Tibial nerve (tissue), 4 donors: ENCODE measurements at regions not wholly inside any gene's neighbourhood (a gene's known extent, or its start where the extent isn't known, plus 50 kb on each side); places are given as distances from the start of the nearest gene placed in this dataset.

ENCODE experiments used
- EP300 ChIP-seq, 2 donors: sonication (generic); formaldehyde crosslinking; IDR thresholded peaks; one replicate each; pipeline ENCODE4 v1.6.1; 2017; ENCODE audit warnings: antibody characterized with exemption in 2 of 2, mild to moderate bottlenecking in 1 of 2
- POLR2A ChIP-seq, 2 donors: fragments of 450-650 bp; IDR thresholded peaks; one replicate each; pipeline ENCODE4 v1.6.1; 2017; ENCODE audit warnings: antibody characterized with exemption in 2 of 2, mild to moderate bottlenecking in 2 of 2, moderate library complexity in 2 of 2
- TF ChIP-seq, protein P1 (sequence below), 5 experiments: fragments of 200-600 bp in 3 of 5; fragments of 450-650 bp in 2 of 5; sonication (generic) in 3 of 5; IDR thresholded peaks; one replicate each; pipeline ENCODE4 v1.5.1; 2016 to 2019; ENCODE audit warnings: antibody characterized with exemption in 5 of 5, mild to moderate bottlenecking in 3 of 5, moderate library complexity in 2 of 5

DNA sequence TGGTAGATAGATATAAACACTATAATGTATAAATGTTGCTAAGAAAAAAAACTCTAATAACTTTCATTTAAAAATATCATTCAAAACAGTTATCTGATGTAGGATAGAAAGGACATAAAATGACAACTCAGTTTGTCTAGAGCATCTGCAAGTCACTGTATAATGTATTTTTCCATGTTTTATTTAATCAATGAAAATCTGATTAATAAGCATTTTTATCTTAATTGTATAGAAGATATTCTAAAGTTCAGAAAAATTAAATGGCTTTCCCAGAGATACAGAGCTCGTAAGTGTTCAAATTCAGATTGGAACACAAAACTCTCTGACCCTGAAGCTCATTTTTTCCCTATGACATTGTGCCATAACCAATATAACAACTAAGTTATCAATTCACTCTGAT, 295.9 kb upstream of the DCN start:
- TF ChIP-seq, protein P1, sequence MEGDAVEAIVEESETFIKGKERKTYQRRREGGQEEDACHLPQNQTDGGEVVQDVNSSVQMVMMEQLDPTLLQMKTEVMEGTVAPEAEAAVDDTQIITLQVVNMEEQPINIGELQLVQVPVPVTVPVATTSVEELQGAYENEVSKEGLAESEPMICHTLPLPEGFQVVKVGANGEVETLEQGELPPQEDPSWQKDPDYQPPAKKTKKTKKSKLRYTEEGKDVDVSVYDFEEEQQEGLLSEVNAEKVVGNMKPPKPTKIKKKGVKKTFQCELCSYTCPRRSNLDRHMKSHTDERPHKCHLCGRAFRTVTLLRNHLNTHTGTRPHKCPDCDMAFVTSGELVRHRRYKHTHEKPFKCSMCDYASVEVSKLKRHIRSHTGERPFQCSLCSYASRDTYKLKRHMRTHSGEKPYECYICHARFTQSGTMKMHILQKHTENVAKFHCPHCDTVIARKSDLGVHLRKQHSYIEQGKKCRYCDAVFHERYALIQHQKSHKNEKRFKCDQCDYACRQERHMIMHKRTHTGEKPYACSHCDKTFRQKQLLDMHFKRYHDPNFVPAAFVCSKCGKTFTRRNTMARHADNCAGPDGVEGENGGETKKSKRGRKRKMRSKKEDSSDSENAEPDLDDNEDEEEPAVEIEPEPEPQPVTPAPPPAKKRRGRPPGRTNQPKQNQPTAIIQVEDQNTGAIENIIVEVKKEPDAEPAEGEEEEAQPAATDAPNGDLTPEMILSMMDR (IDR thresholded peaks at IDR 0.05), result no peak
- TF ChIP-seq POLR2A (IDR thresholded peaks at IDR 0.05) (no peak), EP300 (IDR thresholded peaks at IDR 0.05) (no peak)
